ENCODE measurements at regions not wholly inside any gene's neighbourhood (a gene's known extent, or its start where the extent isn't known, plus 50 kb on each side); places are given as distances from the start of the nearest gene placed in this dataset.

DNA sequence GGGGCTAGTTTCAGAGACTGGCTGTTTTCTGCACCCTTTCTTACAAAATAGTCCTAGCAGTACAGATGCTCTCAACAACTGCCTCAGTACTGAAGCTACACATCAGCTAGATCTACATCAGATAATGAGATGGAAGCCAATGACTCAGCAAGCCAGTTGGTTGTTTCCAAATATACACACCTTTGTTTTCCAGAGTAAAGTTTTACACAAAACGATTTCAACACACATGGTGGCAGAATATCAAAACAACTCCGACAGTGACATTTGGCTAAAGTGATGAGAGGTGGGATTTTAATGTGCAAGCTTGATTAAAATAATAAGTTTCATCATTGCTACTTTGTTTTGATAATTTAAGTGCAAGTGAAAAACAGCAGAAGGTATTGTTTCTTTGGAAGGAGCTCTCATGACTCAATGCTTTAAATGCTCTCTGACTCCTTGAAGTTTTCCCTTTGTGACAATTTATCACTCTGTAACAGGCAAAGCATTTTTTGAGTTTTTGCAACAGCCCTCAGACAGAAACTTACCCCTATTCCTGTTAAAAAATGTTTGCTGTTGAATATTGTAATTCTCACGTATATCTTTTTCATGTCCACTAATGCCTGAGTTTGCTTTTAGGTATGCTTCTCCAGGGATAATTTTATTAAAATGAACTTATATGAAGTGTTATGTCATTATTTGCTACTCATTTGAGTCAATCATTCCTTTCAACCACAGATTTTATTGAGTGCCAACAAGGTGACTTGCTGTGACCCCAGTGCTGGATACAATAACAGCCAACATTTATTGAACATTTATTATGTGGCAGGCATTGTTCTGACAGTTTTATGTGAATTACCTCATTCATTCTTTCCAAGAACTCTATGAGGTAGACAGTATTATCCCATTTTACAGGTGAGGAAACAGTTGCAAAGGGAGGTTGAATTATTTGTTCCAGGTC, 882.0 kb downstream of the TFAP2A start:
- Histone ChIP-seq H3K36me3 (ENCODE audit: insufficient read depth, low read length) (no peaks in the 10 kb centered on the region), H3K4me1 (ENCODE audit: control insufficient read depth, insufficient read depth, low read length) (no peaks in the 10 kb centered on the region), H3K4me3 (ENCODE audit: low read length) (no peak overlapping the region), H3K4me2 (ENCODE audit: low read length) (no peak overlapping the region), H3K9ac (ENCODE audit: low read depth, low read length) (no peak overlapping the region), H3K27me3 (ENCODE audit: control insufficient read depth, insufficient read depth, low read length) (no peaks in the 10 kb centered on the region), H3K9me3 (replicated peaks; ENCODE audit: low read length) (no peaks in the 10 kb centered on the region)

DNA sequence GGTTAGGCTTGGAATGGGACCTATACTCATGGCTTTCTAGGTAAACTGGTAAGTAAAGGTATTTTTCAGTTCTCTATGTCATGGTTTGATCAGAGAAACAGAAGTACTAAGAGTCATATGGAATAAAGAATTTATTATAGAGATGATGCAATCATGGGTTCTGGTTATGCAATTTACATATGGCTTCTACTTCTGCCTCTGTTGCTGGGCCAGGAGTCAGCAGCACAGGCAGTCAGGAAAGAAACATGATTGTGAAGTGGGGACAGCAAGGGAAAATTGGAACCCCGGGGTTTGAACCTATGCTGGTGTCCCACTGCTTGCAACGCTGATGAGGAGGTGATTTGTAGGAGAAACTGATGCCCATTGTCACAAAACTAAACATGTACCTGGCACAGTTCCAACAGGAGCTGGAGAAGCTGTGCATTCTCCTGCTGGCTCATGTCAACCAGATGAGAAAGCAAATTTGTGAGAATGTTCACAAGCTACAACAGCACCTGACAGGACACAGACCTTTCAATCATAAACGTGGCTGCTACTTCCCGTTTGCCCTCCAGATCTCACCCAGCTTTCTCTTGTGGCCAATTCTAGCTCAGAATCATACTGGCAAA, 887.1 kb downstream of the TFAP2A start:
- Histone ChIP-seq H3K4me2 (ENCODE audit: low read length) (no peak overlapping the region), H3K36me3 (ENCODE audit: insufficient read depth, low read length) (no peaks in the 10 kb centered on the region), H3K4me3 (ENCODE audit: low read length) (no peak overlapping the region), H3K27me3 (ENCODE audit: control insufficient read depth, insufficient read depth, low read length) (no peaks in the 10 kb centered on the region), H3K9ac (ENCODE audit: low read depth, low read length) (no peak overlapping the region), H3K9me3 (replicated peaks; ENCODE audit: low read length) (no peaks in the 10 kb centered on the region), H3K4me1 (ENCODE audit: control insufficient read depth, insufficient read depth, low read length) (peaks cover 11% of the 10 kb centered on the region)

DNA sequence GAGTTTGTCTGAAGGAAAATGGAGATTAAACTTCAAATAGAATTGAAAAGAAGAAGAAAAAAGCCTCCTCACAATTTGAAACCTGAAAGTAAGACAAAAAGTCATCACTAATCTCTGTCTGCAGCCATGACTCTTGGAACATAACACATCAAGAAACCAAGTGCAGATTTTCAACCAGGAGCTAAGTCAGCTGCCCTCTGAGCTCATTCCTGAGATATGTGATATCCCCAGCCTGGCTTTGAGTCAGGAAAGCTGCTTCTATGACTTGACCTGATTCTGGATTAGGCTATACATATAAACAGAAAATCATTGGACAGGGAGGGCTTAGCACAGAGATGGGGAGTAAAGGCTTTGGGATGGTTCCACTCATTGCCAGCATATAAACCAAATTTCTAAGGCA, 891.4 kb downstream of the TFAP2A start:
- Histone ChIP-seq H3K4me2 (ENCODE audit: low read length) (peak overlapping the region; percentile 19), H3K4me1 (ENCODE audit: control insufficient read depth, insufficient read depth, low read length) (peaks cover 37% of the 10 kb centered on the region), H3K4me3 (ENCODE audit: low read length) (no peak overlapping the region), H3K27me3 (ENCODE audit: control insufficient read depth, insufficient read depth, low read length) (no peaks in the 10 kb centered on the region), H3K9ac (ENCODE audit: low read depth, low read length) (no peak overlapping the region), H3K9me3 (replicated peaks; ENCODE audit: low read length) (no peaks in the 10 kb centered on the region), H3K36me3 (ENCODE audit: insufficient read depth, low read length) (no peaks in the 10 kb centered on the region)

DNA sequence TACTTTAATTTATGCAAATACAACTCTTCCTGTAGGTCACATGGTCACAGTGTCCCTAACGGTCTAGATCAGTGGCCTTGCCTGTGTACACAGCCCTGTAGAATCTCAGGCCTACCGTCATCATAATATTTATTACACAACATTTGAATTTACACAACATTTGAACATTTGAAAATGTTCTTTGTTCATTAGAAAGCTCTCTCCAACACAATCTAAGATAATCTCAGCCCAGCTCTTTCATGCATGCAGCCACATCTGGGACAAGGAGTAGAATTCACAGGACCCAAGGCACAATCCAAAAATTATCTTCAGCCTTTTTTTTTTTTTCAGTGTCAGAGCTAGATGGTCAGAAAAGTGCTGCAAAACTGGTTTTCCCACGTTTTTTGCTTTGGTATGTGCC, 892.8 kb downstream of the TFAP2A start:
- H3K9me3 ChIP-seq (replicated peaks; ENCODE audit: low read length), result no peaks in the 10 kb centered on the region
- H3K4me3 ChIP-seq (ENCODE audit: low read length), result no peak overlapping the region
- no peaks in the 10 kb centered on the region for H3K36me3 ChIP-seq (ENCODE audit: insufficient read depth, low read length)
- H3K9ac ChIP-seq (ENCODE audit: low read depth, low read length), result no peak overlapping the region
- peaks cover 37% of the 10 kb centered on the region for H3K4me1 ChIP-seq (ENCODE audit: control insufficient read depth, insufficient read depth, low read length)
- H3K27me3 ChIP-seq (ENCODE audit: control insufficient read depth, insufficient read depth, low read length), result no peaks in the 10 kb centered on the region
- H3K4me2 ChIP-seq (ENCODE audit: low read length), result no peak overlapping the region

DNA sequence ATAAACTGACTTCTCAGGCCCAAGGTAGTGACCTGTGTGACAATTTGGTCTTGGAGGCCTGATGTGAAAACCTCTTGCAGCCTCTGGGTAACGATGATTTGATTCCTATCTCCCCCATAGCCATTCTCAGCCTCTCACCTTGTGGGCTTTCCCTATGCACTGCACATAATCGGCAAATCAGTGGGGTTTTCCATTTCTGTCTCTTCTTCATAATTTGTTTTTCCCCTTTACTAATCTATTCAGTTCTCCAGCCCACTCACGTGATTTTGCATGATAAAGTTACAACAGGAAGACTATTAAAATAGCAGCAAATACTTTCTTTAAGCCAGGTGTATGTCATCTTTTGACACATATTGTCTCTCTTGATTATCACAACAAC, 893.7 kb downstream of the TFAP2A start:
- no peaks in the 10 kb centered on the region for H3K9me3 ChIP-seq (replicated peaks; ENCODE audit: low read length)
- H3K4me2 ChIP-seq (ENCODE audit: low read length), result peak overlapping the region; percentile 75
- peak overlapping the region; percentile 13 for H3K4me3 ChIP-seq (ENCODE audit: low read length)
- H3K4me1 ChIP-seq (ENCODE audit: control insufficient read depth, insufficient read depth, low read length), result peaks cover 46% of the 10 kb centered on the region
- H3K9ac ChIP-seq (ENCODE audit: low read depth, low read length), result peak overlapping the region; percentile 33
- H3K27me3 ChIP-seq (ENCODE audit: control insufficient read depth, insufficient read depth, low read length), result no peaks in the 10 kb centered on the region
- H3K36me3 ChIP-seq (ENCODE audit: insufficient read depth, low read length), result no peaks in the 10 kb centered on the region

DNA sequence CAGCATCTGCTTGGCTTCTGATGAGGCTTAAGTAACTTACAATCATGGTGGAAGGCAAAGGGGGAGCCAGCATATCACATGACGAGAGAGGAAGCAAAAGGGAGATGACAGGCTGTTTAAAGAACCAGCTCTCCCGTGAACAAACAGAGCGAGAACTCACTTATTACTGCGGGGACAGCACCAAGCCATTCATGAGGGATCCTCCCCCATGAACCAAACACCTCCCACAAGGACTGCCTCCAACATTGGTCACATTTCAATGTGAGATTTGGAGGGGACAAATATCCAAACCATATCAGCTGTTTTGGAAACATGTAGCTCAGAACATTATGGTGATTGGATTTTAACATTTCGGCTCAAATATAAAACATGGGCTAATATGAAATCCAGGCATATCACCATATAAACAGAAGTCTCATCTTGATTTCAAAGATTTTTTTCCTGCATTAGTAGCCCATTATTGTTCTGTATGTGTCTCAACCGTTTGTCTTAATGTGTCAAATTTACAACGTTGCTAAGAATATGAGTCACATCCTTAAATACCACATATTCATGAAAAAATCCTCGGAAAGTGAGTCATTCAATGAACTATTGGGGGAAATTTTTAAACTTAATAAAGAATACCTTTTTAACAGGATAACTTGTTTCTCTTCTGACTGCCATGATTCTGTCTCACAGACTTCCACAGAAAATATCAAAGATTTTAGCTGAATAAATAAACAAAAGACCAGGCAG, 894.3 kb downstream of the TFAP2A start:
- peak overlapping the region; percentile 61 for H3K9ac ChIP-seq (ENCODE audit: low read depth, low read length)
- no peaks in the 10 kb centered on the region for H3K36me3 ChIP-seq (ENCODE audit: insufficient read depth, low read length)
- H3K27me3 ChIP-seq (ENCODE audit: control insufficient read depth, insufficient read depth, low read length), result no peaks in the 10 kb centered on the region
- no peaks in the 10 kb centered on the region for H3K9me3 ChIP-seq (replicated peaks; ENCODE audit: low read length)
- peaks cover 51% of the 10 kb centered on the region for H3K4me1 ChIP-seq (ENCODE audit: control insufficient read depth, insufficient read depth, low read length)
- peak overlapping the region; percentile 36 for H3K4me3 ChIP-seq (ENCODE audit: low read length)
- H3K4me2 ChIP-seq (ENCODE audit: low read length), result peak overlapping the region; percentile 75

DNA sequence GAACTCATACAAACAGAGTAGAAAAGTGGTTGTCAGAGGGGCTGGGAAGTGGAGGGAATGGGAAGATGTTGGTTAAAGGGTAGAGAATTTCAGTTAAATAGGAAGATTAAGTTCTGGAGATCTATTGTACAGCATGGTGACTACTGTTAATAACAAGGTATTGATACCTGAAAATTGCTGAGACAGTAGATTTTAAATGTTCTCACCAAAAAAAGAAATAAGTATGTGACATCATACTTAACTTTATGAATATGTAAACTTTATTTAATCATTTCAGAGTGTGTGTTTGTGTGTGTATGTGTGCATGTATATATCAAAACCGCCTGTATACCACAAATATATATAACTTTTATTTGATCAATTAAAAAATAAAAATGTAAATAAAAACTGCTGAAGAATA, 896.4 kb downstream of the TFAP2A start:
- Histone ChIP-seq H3K36me3 (ENCODE audit: insufficient read depth, low read length) (no peaks in the 10 kb centered on the region), H3K27me3 (ENCODE audit: control insufficient read depth, insufficient read depth, low read length) (no peaks in the 10 kb centered on the region), H3K4me3 (ENCODE audit: low read length) (no peak overlapping the region), H3K4me2 (ENCODE audit: low read length) (no peak overlapping the region), H3K9ac (ENCODE audit: low read depth, low read length) (no peak overlapping the region), H3K4me1 (ENCODE audit: control insufficient read depth, insufficient read depth, low read length) (peaks cover 48% of the 10 kb centered on the region), H3K9me3 (replicated peaks; ENCODE audit: low read length) (no peaks in the 10 kb centered on the region)

DNA sequence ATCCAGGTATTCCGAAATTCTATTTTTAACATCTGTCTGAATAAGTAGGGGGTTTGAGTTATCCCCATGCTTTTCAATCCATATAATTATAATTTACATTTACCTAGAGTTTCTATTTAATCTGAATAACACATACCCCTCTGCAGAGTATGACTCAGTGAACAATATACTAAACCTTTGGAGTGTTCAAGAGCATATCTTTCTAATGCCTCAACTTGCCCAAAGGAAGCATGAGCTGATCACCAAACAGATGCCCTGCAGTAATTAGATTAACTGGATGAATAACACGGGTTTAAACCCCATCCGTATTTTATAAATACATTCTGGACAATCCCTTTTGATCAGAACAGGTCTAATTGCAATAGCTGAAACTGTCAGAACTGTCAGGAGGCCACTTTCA, 897.1 kb downstream of the TFAP2A start:
- Histone ChIP-seq H3K9ac (ENCODE audit: low read depth, low read length) (no peak overlapping the region), H3K4me3 (ENCODE audit: low read length) (no peak overlapping the region), H3K27me3 (ENCODE audit: control insufficient read depth, insufficient read depth, low read length) (no peaks in the 10 kb centered on the region), H3K9me3 (replicated peaks; ENCODE audit: low read length) (no peaks in the 10 kb centered on the region), H3K4me2 (ENCODE audit: low read length) (no peak overlapping the region), H3K36me3 (ENCODE audit: insufficient read depth, low read length) (no peaks in the 10 kb centered on the region), H3K4me1 (ENCODE audit: control insufficient read depth, insufficient read depth, low read length) (peaks cover 42% of the 10 kb centered on the region)

DNA sequence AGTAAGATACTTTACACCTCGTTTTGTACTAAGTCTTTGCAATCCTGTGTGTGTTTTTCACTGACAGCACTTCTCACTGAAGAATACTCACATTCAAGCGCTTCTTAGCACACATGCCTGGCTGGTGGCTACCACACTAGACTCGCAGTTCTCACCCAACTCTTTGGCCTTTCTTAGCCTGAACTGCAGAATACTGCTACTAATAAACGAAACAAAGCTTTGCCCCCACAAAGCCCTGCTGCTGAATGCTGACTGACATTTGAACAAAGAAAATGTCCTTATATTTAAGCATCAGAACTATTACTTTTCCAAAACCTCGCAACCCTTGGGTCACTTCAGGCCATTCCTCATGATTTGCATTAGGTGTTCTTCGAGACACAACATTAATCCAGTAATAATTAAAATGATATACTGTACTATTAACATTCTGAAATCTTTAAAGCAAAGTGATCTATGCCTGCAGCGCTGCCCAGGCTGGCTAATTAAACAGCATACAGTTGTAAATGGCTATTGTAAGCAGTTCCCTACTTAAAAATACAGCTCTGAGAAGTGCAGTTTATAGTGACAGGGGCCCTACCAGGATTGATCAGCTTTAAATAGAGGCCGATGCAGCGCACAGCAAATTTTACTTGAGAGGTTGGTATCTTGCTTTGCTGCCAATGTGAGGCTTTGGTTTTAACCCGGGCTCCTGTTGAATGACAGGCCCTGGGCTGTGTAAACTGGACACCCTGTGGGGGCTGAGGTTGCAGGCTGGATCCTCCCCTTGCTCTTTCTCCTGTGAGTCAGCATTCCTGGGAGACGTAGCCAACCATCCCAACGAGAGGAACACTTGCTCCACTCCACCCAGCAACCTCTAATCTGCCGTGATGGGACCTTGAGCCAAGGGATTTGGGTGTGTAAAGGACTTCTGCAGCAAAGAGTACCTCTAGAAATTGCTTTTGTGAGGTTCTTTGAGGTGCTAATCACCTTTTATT, 899.0 kb downstream of the TFAP2A start:
- no peaks in the 10 kb centered on the region for H3K36me3 ChIP-seq (ENCODE audit: insufficient read depth, low read length)
- no peaks in the 10 kb centered on the region for H3K27me3 ChIP-seq (ENCODE audit: control insufficient read depth, insufficient read depth, low read length)
- H3K9ac ChIP-seq (ENCODE audit: low read depth, low read length), result peak overlapping the region; percentile 14
- H3K4me1 ChIP-seq (ENCODE audit: control insufficient read depth, insufficient read depth, low read length), result peaks cover 28% of the 10 kb centered on the region
- no peak overlapping the region for H3K4me3 ChIP-seq (ENCODE audit: low read length)
- peak overlapping the region; percentile 37 for H3K4me2 ChIP-seq (ENCODE audit: low read length)
- no peaks in the 10 kb centered on the region for H3K9me3 ChIP-seq (replicated peaks; ENCODE audit: low read length)

DNA sequence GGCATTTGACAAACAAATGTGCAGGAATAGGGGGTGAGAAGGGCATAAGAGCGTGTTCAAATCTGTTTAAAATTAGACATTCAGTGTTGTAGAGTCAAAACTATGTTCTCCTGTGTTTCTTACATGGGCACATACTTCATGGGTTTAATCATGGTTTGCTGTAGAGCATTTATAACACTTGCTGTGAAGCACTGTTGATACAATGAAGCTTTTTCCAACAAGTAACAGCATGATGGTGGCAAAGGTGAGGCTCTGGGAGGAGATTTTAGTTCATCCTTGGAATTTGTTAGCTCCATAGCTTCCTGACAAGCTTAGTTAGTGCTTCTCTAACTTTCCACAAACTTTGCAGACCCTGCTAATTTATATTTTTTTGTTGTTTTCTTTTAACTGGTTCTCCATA, 900.7 kb downstream of the TFAP2A start:
- Histone ChIP-seq H3K4me3 (ENCODE audit: low read length) (no peak overlapping the region), H3K4me2 (ENCODE audit: low read length) (no peak overlapping the region), H3K9me3 (replicated peaks; ENCODE audit: low read length) (no peaks in the 10 kb centered on the region), H3K27me3 (ENCODE audit: control insufficient read depth, insufficient read depth, low read length) (no peaks in the 10 kb centered on the region), H3K4me1 (ENCODE audit: control insufficient read depth, insufficient read depth, low read length) (peaks cover 15% of the 10 kb centered on the region), H3K36me3 (ENCODE audit: insufficient read depth, low read length) (no peaks in the 10 kb centered on the region), H3K9ac (ENCODE audit: low read depth, low read length) (no peak overlapping the region)

DNA sequence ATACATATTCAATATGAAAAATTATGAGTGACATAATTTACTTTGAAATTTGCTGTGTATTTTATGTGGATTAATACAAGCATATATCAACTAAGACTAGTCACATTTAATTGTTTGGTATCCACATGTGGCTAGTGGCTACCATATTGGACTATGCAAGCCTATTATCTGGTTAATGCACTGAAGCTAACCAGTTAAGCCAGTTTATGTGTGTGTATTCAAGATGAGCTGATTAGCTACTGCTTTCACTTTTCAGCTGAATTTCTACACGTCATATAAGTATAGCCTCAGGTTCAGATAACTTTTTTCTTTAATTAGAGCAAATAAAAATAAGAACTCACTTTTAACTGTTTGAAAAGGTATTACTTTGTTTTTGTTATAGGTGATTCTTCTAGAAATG, 903.7 kb downstream of the TFAP2A start:
- H3K4me3 ChIP-seq (ENCODE audit: low read length), result no peak overlapping the region
- no peaks in the 10 kb centered on the region for H3K36me3 ChIP-seq (ENCODE audit: insufficient read depth, low read length)
- H3K9me3 ChIP-seq (replicated peaks; ENCODE audit: low read length), result no peaks in the 10 kb centered on the region
- H3K4me2 ChIP-seq (ENCODE audit: low read length), result no peak overlapping the region
- H3K9ac ChIP-seq (ENCODE audit: low read depth, low read length), result no peak overlapping the region
- peaks cover 7% of the 10 kb centered on the region for H3K4me1 ChIP-seq (ENCODE audit: control insufficient read depth, insufficient read depth, low read length)
- no peaks in the 10 kb centered on the region for H3K27me3 ChIP-seq (ENCODE audit: control insufficient read depth, insufficient read depth, low read length)

Data from skeletal muscle satellite cell (primary cell).